ENCODE measurements at regions not wholly inside any gene's neighbourhood (a gene's known extent, or its start where the extent isn't known, plus 50 kb on each side); places are given as distances from the start of the nearest gene placed in this dataset.

DNA sequence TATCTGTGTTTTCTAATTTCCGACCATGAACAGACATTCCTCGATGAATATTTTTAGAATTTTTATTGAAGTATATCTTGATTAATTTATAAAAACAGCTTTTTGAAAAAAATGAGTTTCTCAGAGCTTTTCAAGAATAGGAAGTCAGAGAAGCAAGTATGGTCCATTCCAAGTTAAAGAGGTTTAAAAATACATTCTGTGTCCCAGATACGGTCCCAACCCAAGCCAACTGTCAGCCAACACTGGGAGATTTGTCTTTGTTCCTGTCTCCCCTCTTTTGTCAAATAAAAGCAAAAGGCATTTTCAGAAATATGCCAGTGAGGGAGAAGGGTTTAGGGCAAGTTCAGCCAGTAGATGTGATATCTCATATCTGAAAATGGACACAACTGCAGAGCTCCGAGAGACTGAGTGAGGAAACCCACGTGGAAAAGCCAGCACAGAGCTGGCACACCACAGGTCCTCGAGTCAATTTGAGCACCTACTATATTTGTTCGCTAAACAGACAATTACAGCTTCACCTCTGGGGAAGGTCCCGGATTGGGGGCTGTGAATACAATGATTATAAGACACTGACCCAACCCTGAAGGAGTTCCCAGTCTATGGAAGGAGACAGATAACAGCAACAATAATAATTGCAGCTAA, 59.8 kb downstream of the C11orf91 start:
- BruUV-seq (replicated peaks), result no TSS peak

GRCh38 chr11:33638608-33639007, 62.0 kb downstream of the C11orf91 start:
- no peak for TF ChIP-seq EZH2 (IDR thresholded peaks at IDR 0.05; ENCODE audit: low read length, unreplicated experiment)
- TF ChIP-seq EZH2phosphoT487 (IDR thresholded peaks at IDR 0.05; ENCODE audit: borderline replicate concordance, low read length), result no peak
- TF ChIP-seq, protein P1, sequence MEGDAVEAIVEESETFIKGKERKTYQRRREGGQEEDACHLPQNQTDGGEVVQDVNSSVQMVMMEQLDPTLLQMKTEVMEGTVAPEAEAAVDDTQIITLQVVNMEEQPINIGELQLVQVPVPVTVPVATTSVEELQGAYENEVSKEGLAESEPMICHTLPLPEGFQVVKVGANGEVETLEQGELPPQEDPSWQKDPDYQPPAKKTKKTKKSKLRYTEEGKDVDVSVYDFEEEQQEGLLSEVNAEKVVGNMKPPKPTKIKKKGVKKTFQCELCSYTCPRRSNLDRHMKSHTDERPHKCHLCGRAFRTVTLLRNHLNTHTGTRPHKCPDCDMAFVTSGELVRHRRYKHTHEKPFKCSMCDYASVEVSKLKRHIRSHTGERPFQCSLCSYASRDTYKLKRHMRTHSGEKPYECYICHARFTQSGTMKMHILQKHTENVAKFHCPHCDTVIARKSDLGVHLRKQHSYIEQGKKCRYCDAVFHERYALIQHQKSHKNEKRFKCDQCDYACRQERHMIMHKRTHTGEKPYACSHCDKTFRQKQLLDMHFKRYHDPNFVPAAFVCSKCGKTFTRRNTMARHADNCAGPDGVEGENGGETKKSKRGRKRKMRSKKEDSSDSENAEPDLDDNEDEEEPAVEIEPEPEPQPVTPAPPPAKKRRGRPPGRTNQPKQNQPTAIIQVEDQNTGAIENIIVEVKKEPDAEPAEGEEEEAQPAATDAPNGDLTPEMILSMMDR (conservative IDR thresholded peaks at IDR 0.05; ENCODE audit: low read depth, low read length), result no peak
- DNase-seq, result no peak
- POLR2A ChIA-PET (ENCODE audit: unreplicated experiment), result no interaction called here
- Histone ChIP-seq H3K79me2 (ENCODE audit: low read length) (no peaks in the 10 kb centered on the region), H2AFZ (ENCODE audit: low read length) (no peak overlapping the region), H3K9ac (ENCODE audit: low read length) (no peak overlapping the region), H4K20me1 (ENCODE audit: low read length) (no peaks in the 10 kb centered on the region), H3K27ac (ENCODE audit: low read length) (no peak overlapping the region), H3F3A (ENCODE audit: low read length, unreplicated experiment) (peaks cover 10% of the 10 kb centered on the region), H3K4me3 (ENCODE audit: low read length) (no peak overlapping the region), H3K27me3 (ENCODE audit: low read length) (no peaks in the 10 kb centered on the region), H3K4me2 (ENCODE audit: low read length) (no peak overlapping the region), H3K36me3 (ENCODE audit: low read depth, low read length) (no peaks in the 10 kb centered on the region), H3K9me3 (ENCODE audit: low read length) (no peaks in the 10 kb centered on the region), H3K4me1 (ENCODE audit: insufficient read depth, low read length) (peaks cover 29% of the 10 kb centered on the region), H3K9me2 (replicated peaks; ENCODE audit: low read length) (no peaks in the 10 kb centered on the region)
- CTCF ChIA-PET, result no interaction called here
- intact Hi-C loops (cut with micrococcal nuclease), result no loop called here
- no peak for ATAC-seq
- no TSS peak for BruUV-seq (replicated peaks)

More for the DNA sequence above, 59.8 kb downstream of the C11orf91 start:
- Histone ChIP-seq H3K4me1 (ENCODE audit: insufficient read depth, low read length) (peaks cover 8% of the 10 kb centered on the region), H3K4me3 (ENCODE audit: low read length) (no peak overlapping the region), H3K9me2 (replicated peaks; ENCODE audit: low read length) (no peaks in the 10 kb centered on the region), H3K36me3 (ENCODE audit: low read depth, low read length) (no peaks in the 10 kb centered on the region), H3K9me3 (ENCODE audit: low read length) (no peaks in the 10 kb centered on the region), H2AFZ (ENCODE audit: low read length) (no peak overlapping the region), H3K27me3 (ENCODE audit: low read length) (no peaks in the 10 kb centered on the region), H3K27ac (ENCODE audit: low read length) (no peak overlapping the region), H3F3A (ENCODE audit: low read length, unreplicated experiment) (peaks cover 3% of the 10 kb centered on the region), H4K20me1 (ENCODE audit: low read length) (no peaks in the 10 kb centered on the region), H3K4me2 (ENCODE audit: low read length) (no peak overlapping the region), H3K79me2 (ENCODE audit: low read length) (no peaks in the 10 kb centered on the region), H3K9ac (ENCODE audit: low read length) (no peak overlapping the region)
- TF ChIP-seq EZH2phosphoT487 (IDR thresholded peaks at IDR 0.05; ENCODE audit: borderline replicate concordance, low read length) (no peak), EZH2 (IDR thresholded peaks at IDR 0.05; ENCODE audit: low read length, unreplicated experiment) (no peak)
- TF ChIP-seq, protein P1 (conservative IDR thresholded peaks at IDR 0.05; ENCODE audit: low read depth, low read length), result no peak
- ChIA-PET POLR2A (ENCODE audit: unreplicated experiment) (no interaction called here), CTCF (no interaction called here)
- ATAC-seq, result no peak
- no peak for DNase-seq
- intact Hi-C loops (cut with micrococcal nuclease), result no loop called here

GRCh38 chr11:33636104-33636503, 64.5 kb downstream of the C11orf91 start:
- ATAC-seq, result no peak
- H3K4me3 ChIP-seq (ENCODE audit: low read length), result no peak overlapping the region
- H2AFZ ChIP-seq (ENCODE audit: low read length), result no peak overlapping the region
- peak; percentile 16 for DNase-seq
- no peaks in the 10 kb centered on the region for H3K27me3 ChIP-seq (ENCODE audit: low read length)
- no peaks in the 10 kb centered on the region for H3K9me3 ChIP-seq (ENCODE audit: low read length)
- intact Hi-C loops (cut with micrococcal nuclease), result no loop called here
- BruUV-seq (replicated peaks), result no TSS peak
- POLR2A ChIA-PET (ENCODE audit: unreplicated experiment), result no interaction called here
- peaks cover 8% of the 10 kb centered on the region for H3F3A ChIP-seq (ENCODE audit: low read length, unreplicated experiment)
- peaks cover 40% of the 10 kb centered on the region for H3K4me1 ChIP-seq (ENCODE audit: insufficient read depth, low read length)
- TF ChIP-seq EZH2 (IDR thresholded peaks at IDR 0.05; ENCODE audit: low read length, unreplicated experiment) (no peak), EZH2phosphoT487 (IDR thresholded peaks at IDR 0.05; ENCODE audit: borderline replicate concordance, low read length) (no peak)
- TF ChIP-seq, protein P1 (conservative IDR thresholded peaks at IDR 0.05; ENCODE audit: low read depth, low read length), result no peak
- H3K36me3 ChIP-seq (ENCODE audit: low read depth, low read length), result no peaks in the 10 kb centered on the region
- no peaks in the 10 kb centered on the region for H3K9me2 ChIP-seq (replicated peaks; ENCODE audit: low read length)
- peak overlapping the region; percentile 4; the same call in 1 of the 2 replicates for H3K27ac ChIP-seq (ENCODE audit: low read length)
- H3K4me2 ChIP-seq (ENCODE audit: low read length), result 0 out of 2 replicates have a peak overlapping the region, but pooled peaks have one; percentile 5
- H3K79me2 ChIP-seq (ENCODE audit: low read length), result no peaks in the 10 kb centered on the region
- H3K9ac ChIP-seq (ENCODE audit: low read length), result no peak overlapping the region
- no peaks in the 10 kb centered on the region for H4K20me1 ChIP-seq (ENCODE audit: low read length)
- CTCF ChIA-PET, result no interaction called here

All from PC-3 (cell line).